H1 (cell line): ENCODE measurements at regions not wholly inside any gene's neighbourhood (a gene's known extent, or its start where the extent isn't known, plus 50 kb on each side); places are given as distances from the start of the nearest gene placed in this dataset.

ENCODE experiments used
- CTCF ChIA-PET: fragments of 300-600 bp; sonication (Branson Sonifier 250); formaldehyde crosslinking; loops from one replicate; lab custom pipeline; 2021; ENCODE audit not compliant: partially characterized antibody; lab: Charles Lee
- POLR2A ChIA-PET: fragments of 300-600 bp; sonication (Branson Sonifier 250); formaldehyde crosslinking; loops from one replicate; lab custom pipeline; 2021; ENCODE audit warnings: inconsistent platforms; ENCODE audit not compliant: partially characterized antibody; lab: Charles Lee
- DNase-seq, 2 experiments: peaks; one replicate each; pipeline versions ENCODE4 v3.0.0 to v3.0.0-alpha.2; 2010 to 2022; ENCODE audit warnings: low spot score in 2 of 2, low read depth in 1 of 2, mixed read lengths in 1 of 2
- FAIRE-seq: peaks from 2 replicates; lab custom pipeline; 2011; peaks lifted over from hg19 to GRCh38; lab: Jason Lieb, UNC
- H2AFZ ChIP-seq: 2 replicates; pipeline ENCODE4 v1.8.1; 2012; ENCODE audit warnings: low read length, inconsistent platforms
- H2AK5ac ChIP-seq: 2 replicates; pipeline ENCODE4 v1.6.1; 2013; ENCODE audit warnings: low read depth, low read length
- H2BK120ac ChIP-seq: replicated peaks from 2 replicates; pipeline ENCODE3; 2013; ENCODE audit warnings: low read depth, low read length, inconsistent platforms
- H2BK12ac ChIP-seq: 2 replicates; pipeline ENCODE4 v1.6.1; 2013; ENCODE audit warnings: low read depth, low read length
- H2BK15ac ChIP-seq: 2 replicates; pipeline ENCODE4 v1.6.1; 2013; ENCODE audit warnings: low read length
- H2BK20ac ChIP-seq: 2 replicates; pipeline ENCODE4 v1.6.1; 2013; ENCODE audit warnings: low read length
- H2BK5ac ChIP-seq: 2 replicates; pipeline ENCODE4 v1.6.1; 2013; ENCODE audit warnings: low read depth, low read length
- H3K14ac ChIP-seq: 2 replicates; pipeline ENCODE4 v1.6.1; 2013; ENCODE audit warnings: inconsistent platforms; ENCODE audit not compliant: insufficient read length
- H3K18ac ChIP-seq: 2 replicates; pipeline ENCODE4 v1.6.1; 2013; ENCODE audit warnings: low read length; ENCODE audit errors: extremely low read depth
- H3K23ac ChIP-seq: 2 replicates; pipeline ENCODE4 v1.6.1; 2013; ENCODE audit warnings: inconsistent platforms; ENCODE audit not compliant: insufficient read length
- H3K23me2 ChIP-seq: 2 replicates; pipeline ENCODE4 v1.6.1; 2013; ENCODE audit warnings: low read depth, low read length
- H3K27ac ChIP-seq: 2 replicates; pipeline ENCODE4 v1.6.1; 2011; ENCODE audit warnings: low read depth, low read length, inconsistent platforms
- H3K27me3 ChIP-seq, 4 experiments: replicated peaks in 1 of 4; 1 replicate in 1 of 4; 2 replicates in 3 of 4; pipeline versions ENCODE4 v1.6.1 to v1.8.1; 2011 to 2013; ENCODE audit warnings: low read length in 3 of 4, mild to moderate bottlenecking in 3 of 4, inconsistent platforms in 2 of 4, mixed read lengths in 2 of 4, moderate library complexity in 1 of 4; ENCODE audit not compliant: control insufficient read depth in 3 of 4, insufficient read depth in 3 of 4; ENCODE audit errors: extremely low read depth in 1 of 4
- H3K36me3 ChIP-seq, 4 experiments: 2 replicates each; pipeline versions ENCODE4 v1.6.1 to v1.8.1; 2011 to 2013; ENCODE audit warnings: mild to moderate bottlenecking in 4 of 4, low read length in 3 of 4, moderate library complexity in 2 of 4, control low read depth in 1 of 4, inconsistent platforms in 1 of 4; ENCODE audit not compliant: insufficient read depth in 4 of 4, control insufficient read depth in 2 of 4
- H3K4ac ChIP-seq: replicated peaks from 2 replicates; pipeline ENCODE3; 2013; ENCODE audit warnings: low read length, low read depth, mixed read lengths, inconsistent platforms; ENCODE audit not compliant: insufficient read length
- H3K4me1 ChIP-seq, 4 experiments: replicated peaks in 1 of 4; 1 replicate in 1 of 4; 2 replicates in 3 of 4; pipeline versions ENCODE4 v1.6.1 to v1.8.1; 2011 to 2013; ENCODE audit warnings: low read length in 3 of 4, inconsistent platforms in 2 of 4, mixed read lengths in 1 of 4; ENCODE audit not compliant: insufficient read depth in 4 of 4, control insufficient read depth in 3 of 4
- H3K4me2 ChIP-seq, 2 experiments: 2 replicates each; pipeline versions ENCODE4 v1.6.1 to v1.8.1; 2011 to 2013; ENCODE audit warnings: low read depth in 2 of 2, low read length in 2 of 2, control low read depth in 1 of 2, inconsistent platforms in 1 of 2, mild to moderate bottlenecking in 1 of 2; ENCODE audit not compliant: insufficient read depth in 1 of 2
- H3K4me3 ChIP-seq, 4 experiments: fragments of 200-600, 300-600 bp in 1 of 4; sonication (generic), shearing (Covaris generic), sonication (Bioruptor Twin) in 1 of 4; 2 replicates each; pipeline versions ENCODE4 v1.5.1 to v1.8.1; 2011 to 2016; ENCODE audit warnings: low read length in 4 of 4, low read depth in 3 of 4, control low read depth in 2 of 4, inconsistent platforms in 2 of 4, mild to moderate bottlenecking in 2 of 4, mixed read lengths in 1 of 4, moderate library complexity in 1 of 4; ENCODE audit not compliant: insufficient read depth in 2 of 4; ENCODE audit errors: extremely low read depth in 1 of 4
- H3K56ac ChIP-seq: replicated peaks from 2 replicates; pipeline ENCODE3; 2013; ENCODE audit warnings: low read depth, mild to moderate bottlenecking, mixed read lengths, low read length, inconsistent platforms; ENCODE audit not compliant: insufficient read length
- H3K79me1 ChIP-seq: 2 replicates; pipeline ENCODE4 v1.6.1; 2013; ENCODE audit warnings: low read depth, low read length, control low read depth
- H3K79me2 ChIP-seq, 2 experiments: 2 replicates each; pipeline versions ENCODE4 v1.6.1 to v1.8.1; 2012 to 2013; ENCODE audit warnings: low read length in 2 of 2, mild to moderate bottlenecking in 2 of 2, inconsistent platforms in 1 of 2; ENCODE audit not compliant: insufficient read depth in 2 of 2, control insufficient read depth in 1 of 2
- H3K9ac ChIP-seq, 4 experiments: replicated peaks in 1 of 4; 1 replicate in 1 of 4; 2 replicates in 3 of 4; pipeline versions ENCODE4 v1.6.1 to v1.8.1; 2011 to 2013; ENCODE audit warnings: low read depth in 3 of 4, low read length in 3 of 4, control low read depth in 2 of 4, mild to moderate bottlenecking in 2 of 4, moderate library complexity in 2 of 4, inconsistent platforms in 1 of 4; ENCODE audit errors: extremely low read depth in 1 of 4
- H3K9me3 ChIP-seq, 2 experiments: 2 replicates each; pipeline versions ENCODE4 v1.6.1 to v1.8.1; 2012 to 2013; ENCODE audit warnings: mild to moderate bottlenecking in 2 of 2, moderate library complexity in 2 of 2, control low read depth in 1 of 2, inconsistent platforms in 1 of 2, low read depth in 1 of 2, low read length in 1 of 2, mixed read lengths in 1 of 2; ENCODE audit not compliant: insufficient read depth in 2 of 2
- H4K20me1 ChIP-seq, 2 experiments: replicated peaks in 1 of 2; 2 replicates each; pipeline versions ENCODE3 to v1.8.1; 2011 to 2013; ENCODE audit warnings: inconsistent platforms in 2 of 2, low read length in 2 of 2, mild to moderate bottlenecking in 1 of 2; ENCODE audit not compliant: insufficient read depth in 2 of 2, control insufficient read depth in 1 of 2
- H4K5ac ChIP-seq: 2 replicates; pipeline ENCODE4 v1.6.1; 2013; ENCODE audit warnings: low read length, low read depth, mixed read lengths, inconsistent platforms; ENCODE audit not compliant: insufficient read length
- H4K8ac ChIP-seq: 2 replicates; pipeline ENCODE4 v1.8.0; 2013; ENCODE audit warnings: mild to moderate bottlenecking, moderate library complexity, low read length, inconsistent platforms; ENCODE audit not compliant: insufficient read depth; ENCODE audit errors: extremely low read depth
- H4K91ac ChIP-seq: replicated peaks from 2 replicates; pipeline ENCODE3; 2013; ENCODE audit warnings: low read length, mixed read lengths, inconsistent platforms; ENCODE audit not compliant: insufficient read length
- BCL11A ChIP-seq, 2 experiments: IDR thresholded peaks; one replicate each; pipeline ENCODE4 v1.6.1; 2011; ENCODE audit warnings: low read depth in 2 of 2, low read length in 2 of 2, mild to moderate bottlenecking in 2 of 2
- CTCF ChIP-seq, 3 experiments: IDR thresholded peaks; 1 replicate in 2 of 3; 2 replicates in 1 of 3; pipeline versions ENCODE4 v1.5.1 to v1.6.1; 2011; ENCODE audit warnings: low read length in 3 of 3, mild to moderate bottlenecking in 3 of 3, inconsistent platforms in 2 of 3, low read depth in 1 of 3, moderate library complexity in 1 of 3; ENCODE audit not compliant: insufficient read depth in 1 of 3; ENCODE audit errors: control extremely low read depth in 1 of 3
- HDAC2 ChIP-seq, 2 experiments: fragments of 300-600 bp in 1 of 2; sonication (generic) in 1 of 2; IDR thresholded peaks; 2 replicates each; pipeline ENCODE4 v1.6.1; 2011 to 2012; ENCODE audit warnings: low read depth in 2 of 2, low read length in 2 of 2, mild to moderate bottlenecking in 2 of 2, moderate library complexity in 2 of 2, borderline replicate concordance in 1 of 2, inconsistent platforms in 1 of 2
- JUN ChIP-seq: IDR thresholded peaks from 2 replicates; pipeline ENCODE4 v1.6.1; 2011; ENCODE audit warnings: low read depth, mild to moderate bottlenecking, improper control_type of control experiment, low read length
- JUND ChIP-seq: IDR thresholded peaks from 2 replicates; pipeline ENCODE4 v1.6.1; 2011; ENCODE audit warnings: mild to moderate bottlenecking, improper control_type of control experiment, low read length
- MAFK ChIP-seq: IDR thresholded peaks from 2 replicates; pipeline ENCODE4 v1.6.1; 2012; ENCODE audit warnings: low read depth, mild to moderate bottlenecking, improper control_type of control experiment, low read length
- POLR2AphosphoS5 ChIP-seq: IDR thresholded peaks from 2 replicates; pipeline ENCODE4 v1.6.1; 2011; ENCODE audit warnings: low read depth, low read length
- RAD21 ChIP-seq, 2 experiments: IDR thresholded peaks in 1 of 2; conservative IDR thresholded peaks in 1 of 2; 2 replicates each; pipeline ENCODE4 v1.6.1; 2011; ENCODE audit warnings: low read depth in 2 of 2, low read length in 2 of 2, improper control_type of control experiment in 1 of 2, inconsistent platforms in 1 of 2, mild to moderate bottlenecking in 1 of 2, moderate library complexity in 1 of 2
- RBBP5 ChIP-seq: IDR thresholded peaks from 2 replicates; pipeline ENCODE4 v1.7.1; 2012; ENCODE audit warnings: low read depth, mild to moderate bottlenecking, inconsistent platforms, low read length, moderate library complexity, borderline replicate concordance
- SIRT6 ChIP-seq: IDR thresholded peaks from one replicate; pipeline ENCODE4 v1.7.1; 2012; ENCODE audit warnings: low read length, inconsistent platforms
- SP1 ChIP-seq: IDR thresholded peaks from 2 replicates; pipeline ENCODE4 v1.6.1; 2011; ENCODE audit warnings: low read depth, low read length
- TCF12 ChIP-seq: IDR thresholded peaks from 2 replicates; pipeline ENCODE4 v1.6.1; 2011; ENCODE audit warnings: low read depth, mild to moderate bottlenecking, low read length
- WGBS, 2 experiments: shearing (Covaris generic) in 1 of 2; methylation state at CpG; one replicate each; pipeline versions ENCODE4 v1.1.6 to v1.1.7; 2013 to 2015; ENCODE audit warnings: low lambda C conversion rate in 2 of 2, mixed read lengths in 2 of 2, inconsistent platforms in 1 of 2, low coverage in 1 of 2, missing lambda C conversion rate in 1 of 2; ENCODE audit not compliant: insufficient replicate concordance in 2 of 2, insufficient coverage in 1 of 2, insufficient read length in 1 of 2; ENCODE audit errors: extremely low coverage in 1 of 2, missing lambda C conversion rate in 1 of 2; 5-methylcytosine and 5-hydroxymethylcytosine counted together

GRCh38 chr2:23005469-23005868 is 379.5 kb upstream of the KLHL29 start:
- no peaks in the 10 kb centered on the region; the same call in 1 of the 2 replicates for H3K79me1 ChIP-seq
- H3K56ac ChIP-seq: no peak overlapping the region
- no peak overlapping the region for H2BK5ac ChIP-seq
- H3K79me2 ChIP-seq: no peaks in the 10 kb centered on the region
- FAIRE-seq (no peak), DNase-seq (no peak)
- H4K91ac ChIP-seq: no peak overlapping the region
- H2AK5ac ChIP-seq: no peak overlapping the region
- no peaks in the 10 kb centered on the region for H3K9me3 ChIP-seq
- no peak overlapping the region for H4K8ac ChIP-seq
- no peak overlapping the region for H2BK20ac ChIP-seq
- CTCF ChIA-PET: interaction anchor here (1.8 kb wide), 1 partner anchor 16 kb away, joined by 4 read pairs; no protein-coding TSS in a partner anchor
- no peak overlapping the region for H2AFZ ChIP-seq
- no peak overlapping the region for H2BK120ac ChIP-seq
- POLR2A ChIA-PET: no interaction called here
- H3K27ac ChIP-seq: no peak overlapping the region
- no peak overlapping the region for H3K14ac ChIP-seq
- H3K27me3 ChIP-seq: no peaks in the 10 kb centered on the region
- no peak overlapping the region for H3K9ac ChIP-seq
- no peaks in the 10 kb centered on the region for H3K23me2 ChIP-seq
- no peak overlapping the region for H3K4me2 ChIP-seq
- H4K5ac ChIP-seq: no peak overlapping the region
- H4K20me1 ChIP-seq: no peaks in the 10 kb centered on the region
- 98% methylated on average over 4 of the region's 4 CpGs; no CpG with 5 or more reads in 1 of the 2 experiments for WGBS, 2 experiments
- no peak overlapping the region for H3K4ac ChIP-seq
- no peaks in the 10 kb centered on the region for H3K4me1 ChIP-seq
- no peak overlapping the region for H2BK15ac ChIP-seq
- no peak overlapping the region for H2BK12ac ChIP-seq
- H3K18ac ChIP-seq: no peak overlapping the region
- no peak overlapping the region for H3K4me3 ChIP-seq
- no peak overlapping the region for H3K23ac ChIP-seq
- H3K36me3 ChIP-seq: no peaks in the 10 kb centered on the region
- TF ChIP-seq RAD21 (IDR thresholded peaks at IDR 0.05 in 1 of 2, conservative IDR thresholded peaks at IDR 0.05 in 1 of 2; ENCODE audit: low read depth in 2 of 2, low read length in 2 of 2) (no peak), MAFK (no peak), SIRT6 (no peak), POLR2AphosphoS5 (no peak), SP1 (no peak), HDAC2 (IDR thresholded peaks at IDR 0.05; ENCODE audit: borderline replicate concordance in 1 of 2, low read depth in 2 of 2, low read length in 2 of 2) (no peak), RBBP5 (no peak), JUND (no peak), TCF12 (no peak), JUN (no peak), CTCF (IDR thresholded peaks at IDR 0.05; ENCODE audit: control extremely low read depth in 1 of 3, insufficient read depth in 1 of 3, low read depth in 1 of 3, low read length in 3 of 3) (no peak), BCL11A (IDR thresholded peaks at IDR 0.05; ENCODE audit: low read depth in 2 of 2, low read length in 2 of 2) (no peak)
